GM12891 (cell line): ENCODE measurements at regions not wholly inside any gene's neighbourhood (a gene's known extent, or its start where the extent isn't known, plus 50 kb on each side); places are given as distances from the start of the nearest gene placed in this dataset.

Experiments
- PAX5 ChIP-seq: IDR thresholded peaks from 2 replicates; pipeline ENCODE4 v1.6.1; 2011; ENCODE audit warnings: low read length, moderate library complexity, mild to moderate bottlenecking; ENCODE audit not compliant: insufficient read depth, severe bottlenecking
- POLR2A ChIP-seq: IDR thresholded peaks from 2 replicates; pipeline ENCODE4 v1.6.1; 2011; ENCODE audit warnings: low read depth, low read length, control low read depth
- POLR2AphosphoS5 ChIP-seq: IDR thresholded peaks from 2 replicates; pipeline ENCODE4 v1.6.1; 2011; ENCODE audit warnings: low read depth, low read length, control low read depth
- POU2F2 ChIP-seq: IDR thresholded peaks from 2 replicates; pipeline ENCODE4 v1.6.1; 2011; ENCODE audit warnings: low read depth, mild to moderate bottlenecking, control low read depth, low read length, moderate library complexity
- SPI1 ChIP-seq: IDR thresholded peaks from 2 replicates; pipeline ENCODE4 v1.6.1; 2011; ENCODE audit warnings: low read depth, low read length, control low read depth
- TAF1 ChIP-seq: IDR thresholded peaks from 2 replicates; pipeline ENCODE4 v1.6.1; 2011; ENCODE audit warnings: low read depth, low read length, control low read depth

GRCh38 chr2:5391362-5391761 lies 300.8 kb upstream of the SOX11 start:
- no peak for TF ChIP-seq POLR2A
- no peak for TF ChIP-seq SPI1
- TF ChIP-seq POLR2AphosphoS5: no peak
- TF ChIP-seq TAF1: no peak
- TF ChIP-seq PAX5: no peak
- TF ChIP-seq POU2F2: no peak
